Endothelial cell (in vitro differentiated cells): ENCODE measurements at regions not wholly inside any gene's neighbourhood (a gene's known extent, or its start where the extent isn't known, plus 50 kb on each side); places are given as distances from the start of the nearest gene placed in this dataset.
"Not testable (repeated sequence)": the region's sequence is repeated elsewhere in the genome, so short reads cannot be mapped to it uniquely, and the experiment has no call there.

Experiments
- DNase-seq: peaks from one replicate; pipeline ENCODE4 v3.0.0; 2021; ENCODE audit warnings: low spot score
- H3K27ac Mint-ChIP-seq: one replicate; pipeline ENCODE4 v1.8.0; 2021; ENCODE audit warnings: mixed read lengths, inconsistent platforms; ENCODE audit not compliant: unreplicated experiment
- H3K27me3 Mint-ChIP-seq: one replicate; pipeline ENCODE4 v1.8.0; 2021; ENCODE audit warnings: mild to moderate bottlenecking, moderate library complexity, mixed read lengths, inconsistent platforms; ENCODE audit not compliant: unreplicated experiment
- H3K36me3 Mint-ChIP-seq: one replicate; pipeline ENCODE4 v1.8.0; 2021; ENCODE audit warnings: mild to moderate bottlenecking, low read depth, mixed read lengths, inconsistent platforms; ENCODE audit not compliant: unreplicated experiment
- H3K4me1 Mint-ChIP-seq: one replicate; pipeline ENCODE4 v1.8.0; 2021; ENCODE audit warnings: mild to moderate bottlenecking, mixed read lengths, inconsistent platforms; ENCODE audit not compliant: unreplicated experiment
- H3K4me3 Mint-ChIP-seq: one replicate; pipeline ENCODE4 v1.8.0; 2021; ENCODE audit warnings: mild to moderate bottlenecking, mixed read lengths, inconsistent platforms; ENCODE audit not compliant: unreplicated experiment
- H3K9me3 Mint-ChIP-seq: one replicate; pipeline ENCODE4 v1.8.0; 2021; ENCODE audit warnings: mixed read lengths, inconsistent platforms; ENCODE audit not compliant: unreplicated experiment
- TF ChIP-seq, protein P1 (sequence below): fragments of 200-600 bp; sonication (generic); IDR thresholded peaks from one replicate; pipeline ENCODE4 v1.5.0; 2021; ENCODE audit warnings: antibody characterized with exemption; ENCODE audit not compliant: unreplicated experiment

DNA sequence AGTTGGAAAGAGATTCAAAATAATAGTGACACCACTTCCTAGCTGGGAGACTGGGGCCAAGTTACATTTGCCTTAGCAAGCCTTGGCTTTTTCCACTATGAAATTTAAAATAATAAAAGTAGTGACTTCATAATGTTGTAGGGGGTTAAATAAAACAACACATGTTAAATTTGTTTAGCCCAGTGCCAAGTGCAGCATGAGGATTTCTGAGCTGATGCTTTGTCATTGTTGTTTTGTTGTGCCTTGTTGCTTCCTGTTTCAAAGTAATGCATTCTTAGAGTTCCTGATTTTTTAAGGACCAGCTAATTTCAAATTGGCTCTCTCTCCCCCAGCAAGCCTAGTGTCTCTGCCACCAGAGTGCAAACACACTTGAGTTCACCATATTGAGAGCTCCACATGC is 270.7 kb upstream of the PAPPA start:
- H3K9me3 Mint-ChIP-seq, result no peaks in the 10 kb centered on the region
- peaks cover 4% of the 10 kb centered on the region for H3K4me1 Mint-ChIP-seq
- H3K27me3 Mint-ChIP-seq, result no peaks in the 10 kb centered on the region
- TF ChIP-seq, protein P1, sequence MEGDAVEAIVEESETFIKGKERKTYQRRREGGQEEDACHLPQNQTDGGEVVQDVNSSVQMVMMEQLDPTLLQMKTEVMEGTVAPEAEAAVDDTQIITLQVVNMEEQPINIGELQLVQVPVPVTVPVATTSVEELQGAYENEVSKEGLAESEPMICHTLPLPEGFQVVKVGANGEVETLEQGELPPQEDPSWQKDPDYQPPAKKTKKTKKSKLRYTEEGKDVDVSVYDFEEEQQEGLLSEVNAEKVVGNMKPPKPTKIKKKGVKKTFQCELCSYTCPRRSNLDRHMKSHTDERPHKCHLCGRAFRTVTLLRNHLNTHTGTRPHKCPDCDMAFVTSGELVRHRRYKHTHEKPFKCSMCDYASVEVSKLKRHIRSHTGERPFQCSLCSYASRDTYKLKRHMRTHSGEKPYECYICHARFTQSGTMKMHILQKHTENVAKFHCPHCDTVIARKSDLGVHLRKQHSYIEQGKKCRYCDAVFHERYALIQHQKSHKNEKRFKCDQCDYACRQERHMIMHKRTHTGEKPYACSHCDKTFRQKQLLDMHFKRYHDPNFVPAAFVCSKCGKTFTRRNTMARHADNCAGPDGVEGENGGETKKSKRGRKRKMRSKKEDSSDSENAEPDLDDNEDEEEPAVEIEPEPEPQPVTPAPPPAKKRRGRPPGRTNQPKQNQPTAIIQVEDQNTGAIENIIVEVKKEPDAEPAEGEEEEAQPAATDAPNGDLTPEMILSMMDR, result no peak
- H3K4me3 Mint-ChIP-seq, result no peak overlapping the region
- DNase-seq, result no peak
- no peaks in the 10 kb centered on the region for H3K36me3 Mint-ChIP-seq
- no peak overlapping the region for H3K27ac Mint-ChIP-seq

DNA sequence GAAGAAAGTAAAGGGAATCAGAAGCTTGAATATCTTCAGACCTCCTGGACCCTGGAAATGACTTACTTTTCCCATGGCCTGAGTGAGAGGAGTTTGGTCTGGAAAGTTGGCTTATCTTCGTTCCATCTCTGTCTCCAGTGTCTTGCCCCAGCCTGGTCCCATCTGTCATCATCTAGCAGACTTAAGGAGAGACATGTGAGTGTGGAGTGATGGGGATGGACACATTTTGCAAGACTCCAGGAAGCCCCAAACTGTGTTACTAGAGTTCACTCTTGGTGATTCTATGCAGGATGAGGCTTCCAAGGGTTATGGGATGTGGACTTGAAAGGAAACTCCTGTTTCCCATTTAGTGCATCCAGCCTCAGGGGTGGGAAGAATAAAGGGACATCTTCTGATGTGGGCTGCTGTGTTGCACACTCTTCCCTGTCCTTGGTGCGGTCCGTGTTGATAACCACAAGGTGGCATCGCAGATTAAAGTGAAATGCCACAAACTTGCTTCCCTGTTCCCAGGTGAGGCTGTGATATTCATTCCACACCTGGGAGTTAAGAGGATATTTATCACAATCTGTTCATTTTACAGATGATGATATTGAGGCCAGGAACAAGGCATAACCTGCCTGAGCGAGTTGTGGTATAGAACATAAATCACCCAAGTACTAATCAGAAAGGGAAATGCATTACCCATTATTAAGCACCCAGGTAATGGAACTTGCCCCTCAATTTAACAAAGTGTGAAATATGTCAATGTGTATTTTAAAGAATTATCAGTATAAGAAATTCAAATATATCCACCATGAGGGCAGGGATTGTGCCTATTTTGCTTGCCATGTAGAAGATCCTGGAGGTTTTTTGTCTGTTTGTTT is 269.9 kb upstream of the PAPPA start:
- Mint-ChIP-seq H3K4me1 (peaks cover 4% of the 10 kb centered on the region), H3K9me3 (no peaks in the 10 kb centered on the region), H3K27ac (no peak overlapping the region), H3K4me3 (no peak overlapping the region), H3K27me3 (no peaks in the 10 kb centered on the region), H3K36me3 (no peaks in the 10 kb centered on the region)
- TF ChIP-seq, protein P1, result peak; percentile 52
- peak; percentile 36 for DNase-seq

DNA sequence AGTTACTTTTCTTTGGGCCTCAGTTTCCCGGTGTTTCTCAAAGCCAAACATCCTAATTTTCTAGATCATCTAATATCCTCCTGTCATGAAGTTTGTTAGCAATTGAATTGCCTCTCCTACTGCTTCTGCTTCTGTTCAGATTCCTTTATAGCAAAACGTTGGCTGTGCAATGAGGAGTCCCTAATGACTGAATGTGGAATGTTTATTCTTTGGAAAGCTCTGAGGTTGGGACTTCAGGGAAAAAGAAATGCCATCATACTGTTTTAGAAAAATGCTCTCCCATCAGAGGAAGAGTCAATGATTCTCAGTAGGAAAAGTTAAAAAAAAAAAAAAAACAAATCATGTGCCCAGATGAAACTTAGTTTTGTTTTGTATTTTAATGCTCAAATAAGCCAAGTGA is 268.7 kb upstream of the PAPPA start:
- H3K36me3 Mint-ChIP-seq, result no peaks in the 10 kb centered on the region
- H3K9me3 Mint-ChIP-seq, result no peaks in the 10 kb centered on the region
- H3K27ac Mint-ChIP-seq, result no peak overlapping the region
- no peaks in the 10 kb centered on the region for H3K27me3 Mint-ChIP-seq
- H3K4me1 Mint-ChIP-seq, result peaks cover 4% of the 10 kb centered on the region
- DNase-seq, result no peak
- no peak overlapping the region for H3K4me3 Mint-ChIP-seq
- TF ChIP-seq, protein P1, result no peak

DNA sequence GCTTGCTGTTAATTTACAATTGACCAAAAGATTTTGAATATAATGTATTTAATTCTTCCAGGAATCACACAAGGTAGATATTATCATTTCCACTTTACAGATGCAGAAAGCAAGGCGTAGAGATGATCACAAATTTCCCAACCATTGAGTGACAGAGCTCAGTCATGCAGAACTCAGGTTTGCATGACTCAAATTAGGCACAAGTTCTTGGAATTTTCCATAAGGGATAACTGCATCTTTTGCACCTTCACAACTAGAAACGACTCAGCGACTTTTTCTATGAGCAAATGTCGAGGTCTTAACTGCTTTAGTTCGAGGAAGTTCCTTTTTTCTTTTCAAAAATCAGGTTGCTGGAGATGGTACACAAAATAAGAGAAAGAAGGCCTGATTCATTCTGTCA is 265.5 kb upstream of the PAPPA start:
- Mint-ChIP-seq H3K27ac (no peak overlapping the region), H3K36me3 (no peaks in the 10 kb centered on the region), H3K9me3 (no peaks in the 10 kb centered on the region)

DNA sequence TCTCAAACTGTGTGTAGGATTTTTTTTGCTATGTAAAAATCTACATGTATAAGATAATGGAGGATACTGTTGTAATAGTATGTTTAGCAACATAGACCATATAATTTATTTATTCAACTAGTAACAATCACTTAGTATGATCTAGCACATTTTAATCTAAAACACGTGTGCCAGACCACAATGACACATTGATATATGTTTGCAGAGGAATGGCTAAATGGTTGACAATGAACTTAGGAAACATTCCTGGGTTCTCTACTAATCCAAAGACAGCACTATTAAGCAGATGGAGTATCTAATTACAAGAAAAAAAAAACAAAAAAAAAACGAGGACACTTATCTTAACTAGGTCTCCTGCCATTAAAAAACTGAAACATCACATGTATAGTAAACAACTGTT is 261.7 kb upstream of the PAPPA start:
- TF ChIP-seq, protein P1, result no peak
- Mint-ChIP-seq H3K9me3 (no peaks in the 10 kb centered on the region), H3K4me3 (no peak overlapping the region), H3K27me3 (no peaks in the 10 kb centered on the region), H3K4me1 (no peaks in the 10 kb centered on the region), H3K27ac (no peak overlapping the region), H3K36me3 (no peaks in the 10 kb centered on the region)
- no peak for DNase-seq

More for the DNA sequence above, 265.5 kb upstream of the PAPPA start:
- TF ChIP-seq, protein P1, result no peak
- H3K4me1 Mint-ChIP-seq, result peaks cover under 1% of the 10 kb centered on the region
- no peaks in the 10 kb centered on the region for H3K27me3 Mint-ChIP-seq
- no peak for DNase-seq
- H3K4me3 Mint-ChIP-seq, result no peak overlapping the region

DNA sequence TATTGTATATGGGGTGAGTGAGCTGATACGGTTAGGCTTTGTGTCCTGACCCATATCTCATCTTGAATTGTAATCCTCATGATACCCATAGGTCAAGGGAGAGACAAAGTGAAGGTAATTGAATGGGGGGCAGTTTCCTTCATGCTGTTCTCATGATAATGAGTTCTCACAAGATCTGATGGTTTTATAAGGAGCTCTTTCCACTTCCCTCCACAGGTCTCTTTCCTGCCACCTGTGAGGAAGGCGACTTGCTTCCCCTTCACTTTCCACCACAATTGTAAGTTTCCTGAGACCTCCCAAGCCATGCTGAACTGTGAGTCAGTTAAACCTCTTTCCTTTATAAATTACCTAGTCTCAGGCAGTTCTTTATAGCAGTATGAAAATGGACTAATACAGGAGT is 255.1 kb upstream of the PAPPA start:
- not testable (repeated sequence) for H3K9me3 Mint-ChIP-seq, H3K27me3 Mint-ChIP-seq, DNase-seq, H3K4me1 Mint-ChIP-seq, H3K4me3 Mint-ChIP-seq, H3K36me3 Mint-ChIP-seq
- peak overlapping the region; percentile 16 for H3K27ac Mint-ChIP-seq
